GM18520 (cell line): ENCODE measurements at regions not wholly inside any gene's neighbourhood (a gene's known extent, or its start where the extent isn't known, plus 50 kb on each side); places are given as distances from the start of the nearest gene placed in this dataset.

Experiments
- ATAC-seq: cut with Tn5 transposase; IDR thresholded peaks from one replicate; pipeline ENCODE4 v1.9.1; 2021; ENCODE audit not compliant: unreplicated experiment

DNA sequence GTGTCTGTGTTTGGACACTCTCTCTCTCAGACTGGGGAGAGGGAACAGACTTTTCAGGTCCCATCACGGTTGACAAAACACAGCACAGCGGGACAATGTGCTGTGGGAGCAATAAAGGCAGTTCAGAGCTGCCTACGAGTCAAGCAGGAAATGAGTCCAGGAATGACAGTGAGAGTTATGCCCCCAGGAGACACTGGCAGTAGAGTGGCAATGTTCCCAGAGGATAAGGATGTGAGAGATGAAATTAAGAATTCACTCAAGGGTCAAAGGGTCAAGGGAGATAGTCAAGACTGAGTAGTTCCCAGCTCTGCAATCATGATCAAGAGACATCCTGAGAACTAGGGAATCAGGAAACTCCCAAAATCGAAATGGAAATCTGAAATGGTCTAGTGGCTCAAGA is 156.1 kb downstream of the LURAP1L start:
- ATAC-seq: no peak

DNA sequence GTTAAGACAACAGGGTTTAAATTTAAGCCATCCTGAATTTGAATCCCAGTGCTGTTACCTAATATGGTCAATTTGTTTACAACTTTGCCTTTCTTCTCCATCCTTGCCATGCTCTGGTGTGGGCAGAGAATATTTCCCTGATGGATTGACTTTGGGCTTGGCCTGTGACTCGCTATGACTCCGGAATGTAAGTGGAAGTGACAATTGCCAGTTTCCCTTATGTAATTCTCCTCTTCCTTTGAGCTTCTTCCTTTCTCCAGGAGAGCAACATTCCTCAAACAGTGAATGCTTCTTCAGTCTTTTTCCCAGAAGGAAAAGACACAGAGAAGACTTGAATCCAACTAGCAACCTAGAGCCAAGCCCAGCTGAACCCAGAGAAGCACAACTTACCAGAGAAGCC is 159.1 kb downstream of the LURAP1L start:
- no peak for ATAC-seq

DNA sequence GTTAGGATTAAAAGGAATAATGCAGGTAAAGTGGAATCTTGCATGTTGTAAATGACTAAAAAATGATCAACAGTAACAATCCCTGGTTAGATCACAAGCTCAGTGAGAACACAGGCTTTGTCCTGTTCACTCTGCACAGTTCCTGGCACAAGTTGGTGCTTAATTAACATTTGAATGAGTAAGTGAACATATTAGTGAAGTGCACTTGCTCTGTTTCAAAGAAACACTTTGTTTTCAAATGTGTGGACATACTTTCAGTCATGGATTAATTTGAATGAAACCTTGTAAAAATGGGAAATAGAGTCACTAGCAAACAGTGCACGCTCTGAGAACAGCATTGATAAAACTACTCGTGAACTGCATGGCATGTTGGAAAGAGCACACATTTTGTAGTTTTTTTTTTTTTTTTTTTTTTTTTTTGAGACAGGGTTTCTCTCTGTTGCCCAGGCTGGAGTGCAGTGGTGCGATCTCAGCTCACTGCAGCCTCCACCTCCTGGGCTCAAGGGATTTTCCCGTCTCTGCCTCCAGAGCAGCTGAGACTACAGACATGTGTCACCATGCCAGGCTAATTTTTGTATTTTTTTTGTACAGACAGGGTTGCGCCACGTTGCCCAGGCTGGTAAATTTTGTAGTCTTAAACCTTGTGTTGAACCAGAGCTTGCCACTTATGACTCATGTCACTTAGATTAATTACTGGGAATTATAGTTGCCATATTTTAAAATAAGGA is 159.9 kb downstream of the LURAP1L start:
- ATAC-seq: no peak

DNA sequence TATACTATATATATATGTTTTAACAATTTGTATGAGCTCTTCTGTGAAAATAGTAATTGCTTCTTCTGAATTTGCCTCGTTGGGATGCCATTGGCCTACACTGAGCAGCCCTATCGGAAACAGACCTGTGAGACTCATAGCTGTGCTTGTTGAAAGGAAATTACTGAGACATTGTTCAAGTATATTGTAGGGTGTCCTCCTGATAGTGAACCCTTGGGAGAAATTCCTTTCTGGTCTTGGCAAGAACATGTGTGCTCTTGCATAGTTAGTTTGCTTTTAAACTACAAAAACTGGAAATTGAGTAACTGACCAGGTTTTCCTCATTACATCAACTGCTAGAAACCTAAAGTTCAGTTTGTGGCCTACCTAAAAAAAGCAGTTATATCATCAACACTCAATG is 160.9 kb downstream of the LURAP1L start:
- ATAC-seq: no peak

DNA sequence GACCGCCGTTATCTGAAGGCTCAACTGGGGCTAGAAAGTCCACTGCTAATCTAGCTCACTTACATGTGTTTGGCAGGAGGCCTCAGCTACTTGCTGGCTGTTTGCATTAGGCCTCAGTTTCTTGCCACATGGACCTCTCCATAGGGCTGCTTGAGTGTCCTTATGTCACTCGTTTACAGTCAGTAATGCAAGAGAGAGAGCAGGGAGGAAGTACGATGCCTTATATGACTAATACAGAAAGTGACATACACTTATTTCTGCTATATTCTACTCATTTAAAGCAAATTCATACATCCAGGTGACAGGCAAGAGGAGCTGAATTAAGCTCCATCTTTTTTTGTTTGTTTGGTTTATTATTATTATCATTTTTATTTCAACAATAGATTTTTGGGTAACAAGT is 179.6 kb downstream of the LURAP1L start:
- ATAC-seq: no peak

DNA sequence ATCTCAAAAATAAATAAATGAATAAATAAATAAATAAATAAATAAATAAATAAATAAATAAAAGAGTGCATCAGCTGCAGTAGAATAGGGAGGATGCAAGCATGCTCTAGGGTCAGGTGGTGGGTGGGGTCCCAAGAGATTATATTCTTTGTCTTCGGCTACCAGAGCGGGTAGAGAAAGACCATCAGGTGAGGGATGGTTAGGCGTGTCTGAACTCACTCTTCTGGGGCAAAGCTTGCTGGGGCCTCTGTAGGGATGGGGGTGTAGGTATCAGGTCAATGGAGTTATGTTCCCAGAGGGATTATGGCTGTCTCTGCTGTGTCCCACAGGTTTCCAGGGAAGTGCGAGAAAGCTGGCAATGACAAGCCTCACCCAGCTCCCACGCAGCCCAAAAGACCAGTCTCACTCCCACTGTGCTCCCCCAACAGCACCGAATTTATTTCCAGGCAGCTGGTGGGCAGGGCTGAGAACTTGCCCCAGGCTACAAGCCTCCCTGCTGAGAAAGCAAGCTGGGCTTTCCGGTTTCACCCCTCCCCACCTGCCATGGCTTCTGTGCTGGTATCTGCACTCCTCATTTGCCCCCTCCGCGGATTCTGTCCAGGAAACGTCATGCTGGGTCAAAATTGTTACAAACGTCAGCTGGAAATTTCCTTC is 180.8 kb downstream of the LURAP1L start:
- no peak for ATAC-seq

DNA sequence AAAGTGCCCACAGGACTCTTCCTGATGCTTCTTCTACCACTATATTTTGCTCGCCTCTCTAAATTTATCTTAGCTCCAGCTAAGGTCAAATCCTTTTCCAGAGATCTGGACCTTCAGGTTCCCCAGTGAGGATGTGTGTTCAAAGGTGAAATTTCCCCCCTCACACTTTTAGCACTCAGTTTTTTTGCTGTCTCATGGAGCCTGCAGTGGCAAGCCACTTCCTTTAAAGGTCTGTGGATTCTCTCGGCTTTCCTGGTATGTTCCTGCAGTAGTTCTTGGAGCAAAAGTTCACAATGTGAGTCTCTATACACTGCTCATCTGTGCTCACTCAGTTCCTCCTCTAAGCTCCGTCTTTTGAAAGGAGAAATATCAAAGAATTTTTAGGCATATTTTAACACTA is 181.4 kb downstream of the LURAP1L start:
- ATAC-seq: no peak

DNA sequence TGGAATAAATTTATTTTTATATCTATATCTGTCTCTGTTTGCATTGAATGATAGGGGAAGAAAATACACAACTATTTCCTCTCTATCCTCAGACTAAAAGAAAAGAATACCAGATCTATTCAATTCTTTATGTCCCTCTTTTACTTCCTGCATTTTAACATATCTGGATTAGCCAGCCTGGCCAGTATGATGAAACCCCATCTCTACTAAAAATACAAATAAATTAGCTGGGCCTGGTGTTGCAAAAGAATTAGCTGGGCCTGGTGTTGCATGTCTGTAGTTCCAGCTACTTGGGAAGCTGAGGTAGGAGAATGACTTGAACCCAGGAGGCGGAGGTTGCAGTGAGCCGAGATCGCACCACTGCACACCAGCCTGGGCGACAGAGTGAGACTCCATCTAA is 182.0 kb downstream of the LURAP1L start:
- no peak for ATAC-seq

DNA sequence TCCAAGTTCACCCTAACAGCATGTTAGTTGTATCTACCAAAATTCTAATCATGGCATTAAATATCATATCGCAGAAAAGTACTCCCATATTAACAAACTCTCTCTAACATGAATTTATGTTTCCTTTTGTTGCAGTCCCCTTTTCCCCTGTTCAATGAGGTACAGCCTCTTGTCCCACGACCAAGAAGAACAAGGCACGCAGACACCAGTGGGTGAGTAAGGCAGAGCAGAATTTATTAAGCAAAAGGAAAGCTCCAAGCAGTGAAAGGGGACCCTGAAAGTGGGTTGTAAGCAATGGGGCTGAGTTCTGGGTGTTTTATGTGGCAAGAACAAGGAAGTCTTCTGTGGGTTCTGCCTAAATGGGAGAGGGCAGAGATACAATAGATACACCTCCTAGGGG is 183.5 kb downstream of the LURAP1L start:
- no peak for ATAC-seq

DNA sequence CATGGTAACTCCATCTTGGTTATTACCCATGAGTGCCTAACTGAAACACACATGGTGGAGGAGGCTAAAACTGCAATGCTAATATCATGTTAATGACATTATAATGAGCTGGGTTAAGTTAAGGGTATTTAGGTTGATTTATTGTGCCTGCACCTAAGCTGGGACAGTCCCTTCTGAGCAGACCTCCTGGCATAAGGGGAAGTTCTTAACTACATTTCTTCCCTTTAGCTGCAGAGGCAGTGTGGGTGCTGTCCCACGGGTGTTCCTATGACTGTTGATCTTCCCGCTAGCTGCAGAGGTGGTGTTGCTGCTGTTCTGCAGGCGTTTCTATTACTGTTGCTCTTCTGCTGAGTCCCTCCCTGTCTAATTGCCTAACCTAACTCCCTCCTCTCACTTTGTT is 183.9 kb downstream of the LURAP1L start:
- ATAC-seq: peak; percentile 43

DNA sequence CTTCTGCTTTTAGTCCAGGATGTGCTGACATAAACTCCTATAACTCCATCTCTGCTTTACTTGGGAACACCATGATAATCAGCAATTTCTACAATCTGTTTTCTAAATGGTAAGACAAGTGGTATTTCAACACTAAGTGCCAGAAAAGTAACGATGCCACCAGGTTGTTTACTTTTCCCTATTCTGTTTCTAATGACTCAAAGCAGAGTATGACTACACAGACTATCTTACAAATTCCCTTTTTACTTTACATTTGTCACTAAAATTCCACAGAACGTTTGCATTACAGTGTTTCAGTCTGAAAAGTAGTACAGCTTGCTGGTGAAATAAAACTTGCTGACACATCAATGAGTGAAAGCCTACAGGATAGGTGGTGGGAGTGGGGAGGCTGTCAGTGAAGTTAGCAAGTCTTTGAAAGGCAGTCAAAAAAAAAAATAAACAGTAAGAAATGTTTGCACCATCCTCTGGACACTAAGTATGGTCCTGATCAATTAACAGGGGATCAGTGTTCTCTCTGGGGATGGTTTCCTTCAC is 186.5 kb downstream of the LURAP1L start:
- no peak for ATAC-seq

DNA sequence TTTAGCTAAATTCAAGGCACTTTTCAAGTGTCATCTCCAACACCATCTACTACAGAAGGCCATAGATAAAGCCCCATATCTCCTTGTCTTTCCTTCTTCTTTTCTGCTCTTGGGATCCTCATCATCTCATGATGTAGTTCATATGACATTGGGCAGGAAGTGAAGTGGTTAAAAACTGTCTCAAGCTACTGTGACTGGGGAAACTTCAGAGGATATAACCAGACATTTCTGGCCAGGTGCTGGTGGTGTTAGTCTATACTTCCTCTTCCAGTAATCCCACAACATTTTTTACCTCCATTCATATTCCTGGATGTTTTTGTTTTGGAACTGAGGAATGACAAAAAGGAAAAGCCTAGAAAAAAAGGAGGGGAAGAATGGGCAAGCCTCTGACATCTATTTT is 188.7 kb downstream of the LURAP1L start:
- ATAC-seq: no peak

DNA sequence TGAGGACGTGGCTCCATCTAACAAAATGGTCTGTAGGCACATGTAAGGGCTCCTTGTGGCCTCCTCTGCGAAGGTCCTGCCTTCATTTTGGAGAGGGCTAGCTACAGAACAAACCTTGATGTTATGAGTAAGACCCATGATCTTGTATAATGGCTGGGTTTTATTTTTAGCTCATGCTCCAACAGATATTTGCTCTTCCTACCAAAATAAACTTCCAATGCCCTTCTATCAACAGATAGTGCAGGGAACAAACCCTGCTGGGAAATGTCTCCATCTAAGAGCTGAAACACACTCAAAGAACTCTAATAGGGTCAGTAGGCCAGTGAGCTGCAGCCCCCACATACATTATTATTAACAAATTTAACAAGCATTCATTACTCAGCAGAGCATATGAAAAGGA is 189.5 kb downstream of the LURAP1L start:
- no peak for ATAC-seq

DNA sequence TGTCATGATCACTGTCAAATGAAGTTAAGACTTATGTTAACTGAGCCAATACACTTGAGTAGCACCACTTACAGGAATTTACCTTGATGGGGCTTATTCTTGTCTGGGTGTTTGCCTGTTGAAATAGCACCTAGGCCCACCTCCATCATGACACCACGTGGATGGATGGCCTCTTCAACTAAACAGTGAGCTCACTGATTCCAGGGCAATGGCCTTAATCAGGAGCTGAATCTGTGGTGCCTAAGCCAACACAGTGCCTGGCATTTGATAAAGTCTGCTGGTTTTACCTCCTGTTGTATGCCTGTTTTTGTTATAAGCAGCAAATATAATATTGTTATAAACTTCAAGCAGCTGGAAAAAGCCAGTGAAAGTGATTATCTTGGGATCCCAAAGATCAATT is 190.5 kb downstream of the LURAP1L start:
- ATAC-seq: no peak

DNA sequence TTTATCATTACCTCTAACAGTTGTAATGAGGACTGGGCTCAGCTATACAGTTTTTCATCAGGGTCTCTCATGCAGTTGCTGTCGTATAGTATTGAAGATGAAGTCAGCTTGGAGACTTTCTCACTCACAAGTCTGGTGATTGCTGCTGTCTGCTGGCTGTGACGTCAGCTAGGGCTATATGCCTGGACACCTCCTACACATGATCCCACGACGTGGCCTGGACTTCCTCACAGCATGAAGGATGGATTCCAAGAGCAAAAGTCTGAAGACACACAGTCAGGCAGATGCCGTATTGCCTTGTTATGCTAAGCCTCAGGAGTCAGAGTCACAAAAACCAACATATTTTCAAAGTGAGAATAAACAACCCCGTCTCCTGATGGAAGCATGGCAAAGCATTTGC is 193.3 kb downstream of the LURAP1L start:
- ATAC-seq: no peak

DNA sequence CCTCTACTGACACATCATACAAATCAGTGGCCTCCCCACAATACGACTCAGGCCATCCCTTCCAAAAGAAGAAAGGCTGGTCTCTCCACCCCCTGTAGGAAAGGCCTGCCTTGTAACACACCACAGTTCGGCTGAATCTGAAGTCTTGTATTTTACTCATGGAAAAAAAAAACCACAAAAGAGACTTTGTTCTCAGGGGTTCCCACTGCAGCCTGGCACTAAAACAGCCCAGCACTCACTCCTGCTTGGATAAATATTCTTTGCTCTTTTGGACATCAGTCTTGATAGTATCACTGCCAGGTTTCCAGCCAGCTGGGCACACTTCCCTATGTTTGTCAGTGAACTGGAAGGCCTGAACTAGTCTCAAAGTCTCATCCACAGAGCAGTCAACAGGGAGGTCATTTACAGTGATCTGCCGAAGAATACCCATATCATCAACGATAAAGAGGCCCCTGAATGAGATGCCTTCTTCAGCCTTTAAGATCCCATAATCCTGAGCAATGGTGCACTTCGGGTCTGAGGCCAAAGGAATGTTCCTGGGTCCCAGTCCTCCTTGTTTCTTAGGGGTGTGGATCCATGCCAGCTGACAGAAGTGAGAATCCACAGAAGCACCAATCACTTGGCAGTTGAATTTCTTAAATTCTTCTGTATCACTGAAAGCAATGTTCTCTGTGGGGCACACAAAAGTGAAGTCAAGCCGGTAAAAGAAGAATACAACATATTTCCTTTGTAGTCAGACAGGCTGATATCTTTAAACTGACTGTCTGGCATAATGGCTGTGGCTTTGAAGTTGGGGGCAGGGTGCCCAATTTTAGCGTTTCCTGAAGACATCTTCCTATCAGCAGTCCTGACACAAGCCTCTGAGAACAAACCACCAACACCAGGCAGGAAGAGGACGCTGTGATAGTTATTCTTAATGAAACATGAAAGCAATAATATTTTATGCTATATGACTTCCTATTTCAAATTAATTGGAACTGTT is 198.1 kb downstream of the LURAP1L start:
- ATAC-seq: no peak

DNA sequence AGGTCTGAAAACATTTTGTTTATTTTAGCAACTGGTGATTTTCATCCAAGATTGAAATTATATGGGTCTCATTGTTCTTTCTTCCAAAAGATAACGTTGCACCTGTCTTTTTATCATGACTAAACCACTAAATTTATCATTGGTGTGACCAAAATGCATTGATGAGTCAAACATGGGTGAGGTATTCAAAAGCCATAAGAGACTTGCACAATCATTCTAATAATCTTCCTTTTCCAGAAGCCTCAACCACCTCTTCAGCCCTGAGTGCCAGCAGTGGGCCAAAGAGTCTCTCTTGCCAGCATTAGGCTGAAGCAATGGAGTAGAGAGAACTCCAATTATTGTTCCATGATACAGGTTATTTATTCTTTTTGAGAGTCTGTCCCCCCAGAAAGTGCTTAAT is 198.9 kb downstream of the LURAP1L start:
- ATAC-seq: no peak

DNA sequence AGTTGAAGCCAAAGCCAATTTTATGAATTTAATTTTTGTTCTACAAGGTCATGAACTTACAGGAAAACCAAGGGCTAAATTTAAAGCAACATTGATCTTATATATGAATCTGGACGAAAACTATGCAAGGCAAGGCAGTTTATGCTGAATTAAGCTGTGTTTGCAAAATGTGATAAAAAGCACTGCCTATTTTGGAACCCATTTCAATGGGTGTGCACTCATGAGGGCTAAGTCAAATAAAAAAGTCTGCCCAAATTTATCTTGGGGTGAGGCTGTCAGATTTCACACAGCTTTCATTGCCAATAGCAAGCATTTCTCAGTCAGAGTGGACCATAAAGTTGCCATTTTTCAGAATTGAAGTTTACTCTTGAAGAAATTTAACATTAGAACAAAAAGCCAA is 199.9 kb downstream of the LURAP1L start:
- ATAC-seq: no peak

DNA sequence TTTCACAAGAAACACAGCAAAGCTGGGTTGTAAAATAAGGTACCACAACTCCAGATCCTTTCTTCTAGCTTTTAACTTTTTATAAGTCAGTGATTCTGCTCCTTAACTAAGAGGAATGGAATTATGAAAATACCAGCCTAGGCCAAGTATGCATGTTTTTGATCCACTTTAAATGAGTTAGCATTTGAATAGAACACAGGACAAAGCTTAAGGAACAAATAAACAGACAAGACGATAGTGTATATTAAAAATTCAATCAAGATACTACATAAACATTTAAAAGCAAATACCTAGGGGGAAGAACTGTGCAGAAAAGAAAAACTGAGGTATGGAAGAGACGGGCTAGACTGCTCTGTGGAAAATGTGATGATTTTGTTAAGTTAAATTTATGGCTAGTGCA is 200.7 kb downstream of the LURAP1L start:
- no peak for ATAC-seq

DNA sequence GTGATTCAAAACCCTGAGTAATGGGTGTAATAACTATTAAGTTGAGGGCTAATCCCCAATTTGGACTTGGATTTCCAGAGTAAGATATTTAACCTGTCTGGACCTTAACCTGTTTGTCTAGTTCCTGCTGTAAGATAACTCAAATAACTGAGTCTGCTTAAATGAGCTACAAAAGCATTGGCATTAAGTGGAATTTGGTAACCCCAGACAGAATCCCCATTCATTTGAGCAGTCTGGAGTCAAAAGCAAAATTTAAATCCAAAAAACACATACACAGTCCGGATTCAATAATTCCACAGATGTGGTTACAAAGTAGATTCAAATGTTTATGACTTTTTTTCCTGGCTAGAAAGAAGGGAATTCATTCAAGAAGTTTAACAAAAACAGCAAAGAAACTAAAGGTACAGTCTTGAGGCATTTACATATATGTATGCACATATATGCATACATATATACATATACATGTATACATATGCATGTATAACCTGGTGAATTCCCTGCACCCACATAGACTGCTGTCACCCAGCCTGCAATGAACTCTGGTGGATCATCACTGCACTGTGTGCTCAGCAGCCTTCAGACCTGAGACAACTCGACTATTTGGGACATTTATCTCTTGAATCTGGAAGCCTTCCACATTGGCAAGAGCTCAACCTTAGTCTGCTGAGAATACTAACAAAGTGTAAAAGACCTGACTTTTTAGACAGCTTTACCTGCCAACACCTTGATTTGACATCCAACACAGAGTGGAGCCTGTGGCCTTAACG is 205.4 kb downstream of the LURAP1L start:
- no peak for ATAC-seq

DNA sequence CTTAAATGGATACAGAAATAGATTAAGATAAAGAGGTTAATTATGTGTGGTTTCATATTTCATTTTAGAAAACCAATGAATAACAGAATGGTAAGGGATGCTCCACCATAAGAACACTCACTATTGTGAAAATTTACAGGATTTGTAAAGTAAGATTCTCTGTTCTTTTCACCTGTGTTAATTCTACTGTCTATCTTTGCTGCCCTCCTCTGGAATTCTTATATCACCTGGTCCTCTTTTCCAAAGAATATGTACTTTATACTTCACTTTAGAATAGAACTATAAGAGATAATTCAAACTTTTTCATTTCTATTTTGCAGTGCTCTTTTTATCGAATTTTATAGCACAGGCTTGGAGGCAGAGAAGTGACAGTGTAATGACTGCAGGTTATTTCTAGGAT is 213.4 kb downstream of the LURAP1L start:
- ATAC-seq: no peak
